Spleen (tissue), 11 donors: ENCODE measurements at regions not wholly inside any gene's neighbourhood (a gene's known extent, or its start where the extent isn't known, plus 50 kb on each side); places are given as distances from the start of the nearest gene placed in this dataset.

ENCODE experiments used
- DNase-seq: peaks from one replicate; pipeline ENCODE4 v3.0.0-alpha.2; 2020
- H3K27ac ChIP-seq, 8 donors: fragments of 200-600 bp; sonication (generic) in 7 of 8; 1 replicate in 4 of 8; 2 replicates in 4 of 8; pipeline versions ENCODE4 v1.5.0 to v1.8.0; 2016 to 2021; ENCODE audit warnings: inconsistent platforms in 4 of 8, mild to moderate bottlenecking in 4 of 8, moderate library complexity in 1 of 8
- H3K27me3 ChIP-seq, 7 donors: fragments of 200-600 bp; sonication (generic) in 6 of 7; replicated peaks in 1 of 7; 1 replicate in 4 of 7; 2 replicates in 3 of 7; pipeline versions ENCODE4 v1.5.0 to v1.8.0; 2016 to 2021; ENCODE audit warnings: inconsistent platforms in 3 of 7, mild to moderate bottlenecking in 1 of 7
- H3K36me3 ChIP-seq, 6 donors: fragments of 200-600 bp; sonication (generic) in 5 of 6; 1 replicate in 4 of 6; 2 replicates in 2 of 6; pipeline versions ENCODE4 v1.5.0 to v1.8.0; 2016 to 2021; ENCODE audit warnings: inconsistent platforms in 2 of 6
- H3K4me1 ChIP-seq, 6 donors: fragments of 200-600 bp; sonication (generic) in 5 of 6; 1 replicate in 3 of 6; 2 replicates in 3 of 6; pipeline versions ENCODE4 v1.5.0 to v1.8.0; 2016 to 2021; ENCODE audit warnings: inconsistent platforms in 3 of 6
- H3K4me3 ChIP-seq, 8 donors: fragments of 200-600 bp; sonication (generic) in 7 of 8; 1 replicate in 4 of 8; 2 replicates in 4 of 8; pipeline versions ENCODE4 v1.5.0 to v1.8.0; 2016 to 2021; ENCODE audit warnings: inconsistent platforms in 4 of 8, mild to moderate bottlenecking in 4 of 8, moderate library complexity in 2 of 8
- H3K9me3 ChIP-seq, 8 donors: fragments of 200-600 bp; sonication (generic) in 7 of 8; 1 replicate in 4 of 8; 2 replicates in 4 of 8; pipeline versions ENCODE4 v1.5.0 to v1.8.0; 2016 to 2021; ENCODE audit warnings: inconsistent platforms in 4 of 8
- CTCF ChIP-seq, 11 experiments: fragments of 200-600 bp in 7 of 11; fragments of 450-650 bp in 4 of 11; sonication (generic) in 4 of 11; IDR thresholded peaks in 8 of 11; conservative IDR thresholded peaks in 3 of 11; 1 replicate in 7 of 11; 2 replicates in 4 of 11; pipeline versions ENCODE4 v1.4.0 to v1.8.0; 2016 to 2021; ENCODE audit warnings: antibody characterized with exemption in 11 of 11, inconsistent platforms in 4 of 11, mild to moderate bottlenecking in 1 of 11
- POLR2A ChIP-seq, 3 donors: fragments of 450-650 bp; IDR thresholded peaks; one replicate each; pipeline ENCODE4 v1.5.1; 2017; ENCODE audit warnings: antibody characterized with exemption in 3 of 3, mild to moderate bottlenecking in 1 of 3
- POLR2AphosphoS5 ChIP-seq, 3 donors: sonication (generic); formaldehyde crosslinking; IDR thresholded peaks; one replicate each; pipeline ENCODE4 v1.5.1; 2017; ENCODE audit warnings: antibody characterized with exemption in 3 of 3
- WGBS, 5 donors: extraction: QIAGEN DNeasy Blood & Tissue Kit in 3 of 5; methylation state at CpG; one replicate each; pipeline versions ENCODE4 v1.1.5 to v1.1.7; 2013 to 2018; 5-methylcytosine and 5-hydroxymethylcytosine counted together
- intact Hi-C: fragments of 100-400 bp; cut with DNase I; formaldehyde crosslinking; loops from one replicate; pipeline ENCODE4 v1.15.0; 2023; ENCODE audit warnings: low total_unique reads
- donor health status: healthy with polysubstance abuse.
- donor health status: DM: no; HTN: no; CAD: no; lungs with moderate emphysema.
- donor health status: DM: no; HTN: no; CAD: no.
- donor health status: Bipolar disorder and iron deficiency.
- donor health status: healthy.
- donor health status: DM: no; HTN: no; CAD: no.
- donor health status: DM: yes; HTN: yes; CAD: no.

- Histone ChIP-seq H3K4me1 (no peaks in the 10 kb centered on the region), H3K9me3 (no peaks in the 10 kb centered on the region), H3K4me3 (no peak overlapping the region), H3K27ac (no peak overlapping the region), H3K36me3 (no peaks in the 10 kb centered on the region), H3K27me3 (peaks cover 0 to 69% (median 7%) of the 10 kb centered on the region in 7 donors)
- no peak for DNase-seq
- intact Hi-C loops: no loop called here
- no peak for TF ChIP-seq POLR2AphosphoS5 (IDR thresholded peaks at IDR 0.05)
- WGBS, 5 donors: 70 to 85% (median 76%) methylated on average over 3 of the region's 3 CpGs
Measured at GRCh38 chr12:131637986-131638385, 72.9 kb upstream of the SFSWAP start.

- no peak overlapping the region for H3K4me3 ChIP-seq
- WGBS, 5 donors: 51 to 70% (median 66%) methylated on average over 12 of the region's 12 CpGs
- TF ChIP-seq POLR2AphosphoS5 (IDR thresholded peaks at IDR 0.05): no peak
- no peak for TF ChIP-seq CTCF (IDR thresholded peaks at IDR 0.05 in 8 of 11, conservative IDR thresholded peaks at IDR 0.05 in 3 of 11)
- TF ChIP-seq POLR2A (IDR thresholded peaks at IDR 0.05): no peak
- H3K27me3 ChIP-seq: peaks cover 0 to 76% (median 7%) of the 10 kb centered on the region in 7 donors
- no peaks in the 10 kb centered on the region for H3K4me1 ChIP-seq
- DNase-seq: no peak
- H3K9me3 ChIP-seq: no peaks in the 10 kb centered on the region
- intact Hi-C loops: no loop called here
- H3K36me3 ChIP-seq: no peaks in the 10 kb centered on the region
- no peak overlapping the region for H3K27ac ChIP-seq
Measured at GRCh38 chr12:131639270-131639940, 71.5 kb upstream of the SFSWAP start.

GRCh38 chr12:131640525-131640924, 70.4 kb upstream of the SFSWAP start:
- intact Hi-C loops: loop anchor here (5.0 kb wide), 1 partner anchor 328 kb away; no protein-coding TSS in a partner anchor
- Histone ChIP-seq H3K27ac (no peak overlapping the region), H3K27me3 (peaks cover 0 to 74% (median 7%) of the 10 kb centered on the region in 7 donors), H3K36me3 (no peaks in the 10 kb centered on the region), H3K4me1 (no peaks in the 10 kb centered on the region), H3K9me3 (no peaks in the 10 kb centered on the region), H3K4me3 (no peak overlapping the region)
- no peak for TF ChIP-seq POLR2A (IDR thresholded peaks at IDR 0.05)
- no peak for TF ChIP-seq POLR2AphosphoS5 (IDR thresholded peaks at IDR 0.05)
- no peak for TF ChIP-seq CTCF (IDR thresholded peaks at IDR 0.05 in 8 of 11, conservative IDR thresholded peaks at IDR 0.05 in 3 of 11)
- DNase-seq: no peak
- 54 to 81% (median 72%) methylated on average over 7 of the region's 7 CpGs for WGBS, 5 donors

GRCh38 chr12:131641315-131641714, 69.6 kb upstream of the SFSWAP start:
- no peaks in the 10 kb centered on the region for H3K36me3 ChIP-seq
- no peak for DNase-seq
- no peaks in the 10 kb centered on the region for H3K9me3 ChIP-seq
- no peak for TF ChIP-seq POLR2A (IDR thresholded peaks at IDR 0.05)
- no peak for TF ChIP-seq POLR2AphosphoS5 (IDR thresholded peaks at IDR 0.05)
- no peak for TF ChIP-seq CTCF (IDR thresholded peaks at IDR 0.05 in 8 of 11, conservative IDR thresholded peaks at IDR 0.05 in 3 of 11)
- H3K27me3 ChIP-seq: peaks cover 0 to 73% (median 7%) of the 10 kb centered on the region in 7 donors
- WGBS, 5 donors: 75 to 87% (median 84%) methylated on average over 8 to 9 of the region's 9 CpGs
- H3K27ac ChIP-seq: no peak overlapping the region
- H3K4me3 ChIP-seq: no peak overlapping the region
- intact Hi-C loops: loop anchor here (5.0 kb wide), 1 partner anchor 329 kb away; no protein-coding TSS in a partner anchor
- H3K4me1 ChIP-seq: no peaks in the 10 kb centered on the region
